ENCODE measurements at regions not wholly inside any gene's neighbourhood (a gene's known extent, or its start where the extent isn't known, plus 50 kb on each side); places are given as distances from the start of the nearest gene placed in this dataset.

- no peak for TF ChIP-seq EZH2phosphoT487 (IDR thresholded peaks at IDR 0.05; ENCODE audit: insufficient read depth, low read depth)
- TF ChIP-seq EZH2 (IDR thresholded peaks at IDR 0.05; ENCODE audit: insufficient read depth, poor library complexity, severe bottlenecking) = no peak
These were observed 1311.4 kb downstream of the ROBO2 start for GRCh38 chr3:78351334-78351733.

All from GM23248 (cell line).